Panc1 (cell line): ENCODE measurements at regions not wholly inside any gene's neighbourhood (a gene's known extent, or its start where the extent isn't known, plus 50 kb on each side); places are given as distances from the start of the nearest gene placed in this dataset.

Source experiments
- POLR2AphosphoS5 ChIP-seq: IDR thresholded peaks from 2 replicates; pipeline ENCODE4 v1.6.1; 2012; ENCODE audit warnings: mild to moderate bottlenecking, low read depth, low read length, moderate library complexity
- SIN3A ChIP-seq: IDR thresholded peaks from 2 replicates; pipeline ENCODE4 v1.6.1; 2012; ENCODE audit warnings: low read depth, mild to moderate bottlenecking, low read length, moderate library complexity, borderline replicate concordance; ENCODE audit not compliant: insufficient read depth
- TCF7L2 ChIP-seq: IDR thresholded peaks from 2 replicates; pipeline ENCODE4 v1.6.1; 2011; ENCODE audit warnings: mild to moderate bottlenecking, low read depth, low read length, inconsistent platforms
- TF ChIP-seq, protein P1 (sequence below): fragments of 450-650 bp; IDR thresholded peaks from 2 replicates; pipeline ENCODE4 v1.5.1; 2017; ENCODE audit warnings: mild to moderate bottlenecking
- TF ChIP-seq, protein P2 (sequence below), 2 experiments: IDR thresholded peaks; 2 replicates each; pipeline ENCODE4 v1.6.1; 2011 to 2012; ENCODE audit warnings: low read depth in 2 of 2, control low read depth in 1 of 2, low read length in 1 of 2, mild to moderate bottlenecking in 1 of 2, moderate library complexity in 1 of 2; ENCODE audit not compliant: insufficient read depth in 1 of 2

DNA sequence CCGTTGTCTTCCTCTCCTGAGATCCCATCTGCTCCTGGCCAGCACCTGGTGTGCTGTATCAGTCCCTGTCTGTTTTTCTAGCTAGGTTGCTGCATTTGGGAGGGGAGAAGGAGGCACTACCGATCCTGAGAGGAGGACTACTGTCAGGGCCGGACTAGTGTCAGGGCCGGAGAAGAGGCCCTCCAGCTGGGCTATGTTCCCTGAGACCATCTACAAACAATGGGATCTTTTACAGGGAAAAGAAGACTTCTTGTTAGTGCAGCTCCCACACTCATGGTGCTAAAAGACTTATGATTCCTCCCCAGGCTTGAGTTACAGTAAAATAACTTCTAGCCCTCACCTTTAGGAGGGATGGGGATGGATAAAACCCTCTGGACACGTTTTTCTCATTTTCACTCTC, 141.0 kb upstream of the TNR start:
- TF ChIP-seq, protein P1, sequence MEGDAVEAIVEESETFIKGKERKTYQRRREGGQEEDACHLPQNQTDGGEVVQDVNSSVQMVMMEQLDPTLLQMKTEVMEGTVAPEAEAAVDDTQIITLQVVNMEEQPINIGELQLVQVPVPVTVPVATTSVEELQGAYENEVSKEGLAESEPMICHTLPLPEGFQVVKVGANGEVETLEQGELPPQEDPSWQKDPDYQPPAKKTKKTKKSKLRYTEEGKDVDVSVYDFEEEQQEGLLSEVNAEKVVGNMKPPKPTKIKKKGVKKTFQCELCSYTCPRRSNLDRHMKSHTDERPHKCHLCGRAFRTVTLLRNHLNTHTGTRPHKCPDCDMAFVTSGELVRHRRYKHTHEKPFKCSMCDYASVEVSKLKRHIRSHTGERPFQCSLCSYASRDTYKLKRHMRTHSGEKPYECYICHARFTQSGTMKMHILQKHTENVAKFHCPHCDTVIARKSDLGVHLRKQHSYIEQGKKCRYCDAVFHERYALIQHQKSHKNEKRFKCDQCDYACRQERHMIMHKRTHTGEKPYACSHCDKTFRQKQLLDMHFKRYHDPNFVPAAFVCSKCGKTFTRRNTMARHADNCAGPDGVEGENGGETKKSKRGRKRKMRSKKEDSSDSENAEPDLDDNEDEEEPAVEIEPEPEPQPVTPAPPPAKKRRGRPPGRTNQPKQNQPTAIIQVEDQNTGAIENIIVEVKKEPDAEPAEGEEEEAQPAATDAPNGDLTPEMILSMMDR: no peak
- no peak for TF ChIP-seq SIN3A
- no peak for TF ChIP-seq POLR2AphosphoS5
- no peak for TF ChIP-seq TCF7L2
- TF ChIP-seq, protein P2, sequence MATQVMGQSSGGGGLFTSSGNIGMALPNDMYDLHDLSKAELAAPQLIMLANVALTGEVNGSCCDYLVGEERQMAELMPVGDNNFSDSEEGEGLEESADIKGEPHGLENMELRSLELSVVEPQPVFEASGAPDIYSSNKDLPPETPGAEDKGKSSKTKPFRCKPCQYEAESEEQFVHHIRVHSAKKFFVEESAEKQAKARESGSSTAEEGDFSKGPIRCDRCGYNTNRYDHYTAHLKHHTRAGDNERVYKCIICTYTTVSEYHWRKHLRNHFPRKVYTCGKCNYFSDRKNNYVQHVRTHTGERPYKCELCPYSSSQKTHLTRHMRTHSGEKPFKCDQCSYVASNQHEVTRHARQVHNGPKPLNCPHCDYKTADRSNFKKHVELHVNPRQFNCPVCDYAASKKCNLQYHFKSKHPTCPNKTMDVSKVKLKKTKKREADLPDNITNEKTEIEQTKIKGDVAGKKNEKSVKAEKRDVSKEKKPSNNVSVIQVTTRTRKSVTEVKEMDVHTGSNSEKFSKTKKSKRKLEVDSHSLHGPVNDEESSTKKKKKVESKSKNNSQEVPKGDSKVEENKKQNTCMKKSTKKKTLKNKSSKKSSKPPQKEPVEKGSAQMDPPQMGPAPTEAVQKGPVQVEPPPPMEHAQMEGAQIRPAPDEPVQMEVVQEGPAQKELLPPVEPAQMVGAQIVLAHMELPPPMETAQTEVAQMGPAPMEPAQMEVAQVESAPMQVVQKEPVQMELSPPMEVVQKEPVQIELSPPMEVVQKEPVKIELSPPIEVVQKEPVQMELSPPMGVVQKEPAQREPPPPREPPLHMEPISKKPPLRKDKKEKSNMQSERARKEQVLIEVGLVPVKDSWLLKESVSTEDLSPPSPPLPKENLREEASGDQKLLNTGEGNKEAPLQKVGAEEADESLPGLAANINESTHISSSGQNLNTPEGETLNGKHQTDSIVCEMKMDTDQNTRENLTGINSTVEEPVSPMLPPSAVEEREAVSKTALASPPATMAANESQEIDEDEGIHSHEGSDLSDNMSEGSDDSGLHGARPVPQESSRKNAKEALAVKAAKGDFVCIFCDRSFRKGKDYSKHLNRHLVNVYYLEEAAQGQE (IDR thresholded peaks at IDR 0.05; ENCODE audit: insufficient read depth in 1 of 2, low read depth in 2 of 2, low read length in 1 of 2): no peak
